NCI-H2081 (cell line): ENCODE measurements at regions not wholly inside any gene's neighbourhood (a gene's known extent, or its start where the extent isn't known, plus 50 kb on each side); places are given as distances from the start of the nearest gene placed in this dataset.
"Not testable (repeated sequence)": the region's sequence is repeated elsewhere in the genome, so short reads cannot be mapped to it uniquely, and the experiment has no call there.

Source experiments
- DNase-seq, 2 experiments: peaks; one replicate each; lab custom pipeline; 2025; lab: John Stamatoyannopoulos, UW

- no peak for DNase-seq
Observed at GRCh38 chr5:28807195-28807729, 1768.9 kb upstream of the CDH9 start.

- DNase-seq, result not testable (repeated sequence)
Observed at GRCh38 chr5:28799035-28799434, 1760.6 kb upstream of the CDH9 start.

GRCh38 chr5:28788954-28789353 lies 1750.6 kb upstream of the CDH9 start:
- peak; percentile 32 to 59 for DNase-seq

GRCh38 chr5:28780083-28780692 lies 1741.8 kb upstream of the CDH9 start:
- DNase-seq, result no peak

- DNase-seq, result peak; percentile 51 to 73
Observed at GRCh38 chr5:28779161-28779754, 1740.9 kb upstream of the CDH9 start.

GRCh38 chr5:28770307-28770706 lies 1731.9 kb upstream of the CDH9 start:
- DNase-seq, result no peak

- peak; percentile 80 to 85 for DNase-seq
Observed at GRCh38 chr5:28766565-28767158, 1728.3 kb upstream of the CDH9 start.

GRCh38 chr5:28751396-28751795 lies 1713.0 kb upstream of the CDH9 start:
- DNase-seq, result no peak

- no peak for DNase-seq
Observed at GRCh38 chr5:28750251-28750650, 1711.9 kb upstream of the CDH9 start.

- no peak for DNase-seq
Observed at GRCh38 chr5:28748446-28748845, 1710.1 kb upstream of the CDH9 start.

GRCh38 chr5:28743716-28744110 lies 1705.3 kb upstream of the CDH9 start:
- DNase-seq, result no peak

- DNase-seq, result no peak
Observed at GRCh38 chr5:28743025-28743715, 1704.8 kb upstream of the CDH9 start.

- no peak for DNase-seq
Observed at GRCh38 chr5:28737682-28738081, 1699.3 kb upstream of the CDH9 start.

GRCh38 chr5:28737222-28737621 lies 1698.8 kb upstream of the CDH9 start:
- no peak for DNase-seq

- no peak for DNase-seq
Observed at GRCh38 chr5:28734396-28734795, 1696.0 kb upstream of the CDH9 start.

GRCh38 chr5:28729067-28729466 lies 1690.7 kb upstream of the CDH9 start:
- peak in 1 of 2 experiments; percentile 52 for DNase-seq

- no peak for DNase-seq
Observed at GRCh38 chr5:28726815-28727214, 1688.4 kb upstream of the CDH9 start.

GRCh38 chr5:28725001-28725400 lies 1686.6 kb upstream of the CDH9 start:
- no peak for DNase-seq

- no peak for DNase-seq
Observed at GRCh38 chr5:28714907-28715698, 1676.7 kb upstream of the CDH9 start.

GRCh38 chr5:28710360-28710759 lies 1672.0 kb upstream of the CDH9 start:
- peak in 1 of 2 experiments; percentile 11 for DNase-seq

GRCh38 chr5:28708472-28708871 lies 1670.1 kb upstream of the CDH9 start:
- no peak for DNase-seq

GRCh38 chr5:28707706-28708105 lies 1669.3 kb upstream of the CDH9 start:
- no peak for DNase-seq
